Tibial nerve (tissue), 4 donors: ENCODE measurements at regions not wholly inside any gene's neighbourhood (a gene's known extent, or its start where the extent isn't known, plus 50 kb on each side); places are given as distances from the start of the nearest gene placed in this dataset.

ENCODE experiments used
- EP300 ChIP-seq, 2 donors: sonication (generic); formaldehyde crosslinking; IDR thresholded peaks; one replicate each; pipeline ENCODE4 v1.6.1; 2017; ENCODE audit warnings: antibody characterized with exemption in 2 of 2, mild to moderate bottlenecking in 1 of 2
- POLR2A ChIP-seq, 2 donors: fragments of 450-650 bp; IDR thresholded peaks; one replicate each; pipeline ENCODE4 v1.6.1; 2017; ENCODE audit warnings: antibody characterized with exemption in 2 of 2, mild to moderate bottlenecking in 2 of 2, moderate library complexity in 2 of 2
- TF ChIP-seq, protein P1 (sequence below), 5 experiments: fragments of 200-600 bp in 3 of 5; fragments of 450-650 bp in 2 of 5; sonication (generic) in 3 of 5; IDR thresholded peaks; one replicate each; pipeline ENCODE4 v1.5.1; 2016 to 2019; ENCODE audit warnings: antibody characterized with exemption in 5 of 5, mild to moderate bottlenecking in 3 of 5, moderate library complexity in 2 of 5

DNA sequence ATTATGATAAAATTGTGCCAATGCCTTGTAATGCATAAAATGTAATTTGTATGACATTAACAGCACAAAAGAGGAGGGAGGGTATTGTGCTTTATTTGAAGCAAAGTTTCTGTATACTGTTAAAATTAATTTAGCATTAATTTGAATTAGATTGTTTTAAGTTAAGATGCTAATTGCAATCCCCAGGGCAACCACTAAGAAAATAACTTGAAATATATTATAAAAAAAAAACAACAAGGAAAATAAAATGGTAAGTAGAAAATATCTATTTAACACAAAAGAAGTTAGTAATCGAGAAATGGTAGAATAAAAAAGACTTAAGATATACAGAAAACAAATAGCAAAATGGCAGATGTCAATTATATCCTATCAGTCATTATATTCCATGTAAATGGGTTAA is 131.4 kb upstream of the KAZN start:
- TF ChIP-seq, protein P1, sequence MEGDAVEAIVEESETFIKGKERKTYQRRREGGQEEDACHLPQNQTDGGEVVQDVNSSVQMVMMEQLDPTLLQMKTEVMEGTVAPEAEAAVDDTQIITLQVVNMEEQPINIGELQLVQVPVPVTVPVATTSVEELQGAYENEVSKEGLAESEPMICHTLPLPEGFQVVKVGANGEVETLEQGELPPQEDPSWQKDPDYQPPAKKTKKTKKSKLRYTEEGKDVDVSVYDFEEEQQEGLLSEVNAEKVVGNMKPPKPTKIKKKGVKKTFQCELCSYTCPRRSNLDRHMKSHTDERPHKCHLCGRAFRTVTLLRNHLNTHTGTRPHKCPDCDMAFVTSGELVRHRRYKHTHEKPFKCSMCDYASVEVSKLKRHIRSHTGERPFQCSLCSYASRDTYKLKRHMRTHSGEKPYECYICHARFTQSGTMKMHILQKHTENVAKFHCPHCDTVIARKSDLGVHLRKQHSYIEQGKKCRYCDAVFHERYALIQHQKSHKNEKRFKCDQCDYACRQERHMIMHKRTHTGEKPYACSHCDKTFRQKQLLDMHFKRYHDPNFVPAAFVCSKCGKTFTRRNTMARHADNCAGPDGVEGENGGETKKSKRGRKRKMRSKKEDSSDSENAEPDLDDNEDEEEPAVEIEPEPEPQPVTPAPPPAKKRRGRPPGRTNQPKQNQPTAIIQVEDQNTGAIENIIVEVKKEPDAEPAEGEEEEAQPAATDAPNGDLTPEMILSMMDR (IDR thresholded peaks at IDR 0.05), result no peak
- TF ChIP-seq POLR2A (IDR thresholded peaks at IDR 0.05), result no peak
- no peak for TF ChIP-seq EP300 (IDR thresholded peaks at IDR 0.05)
